ENCODE measurements at regions not wholly inside any gene's neighbourhood (a gene's known extent, or its start where the extent isn't known, plus 50 kb on each side); places are given as distances from the start of the nearest gene placed in this dataset.
"Not testable (repeated sequence)": the region's sequence is repeated elsewhere in the genome, so short reads cannot be mapped to it uniquely, and the experiment has no call there.

GRCh38 chr1:177464686-177465085 is 293.9 kb downstream of the BRINP2 start:
- no peak for DNase-seq

DNA sequence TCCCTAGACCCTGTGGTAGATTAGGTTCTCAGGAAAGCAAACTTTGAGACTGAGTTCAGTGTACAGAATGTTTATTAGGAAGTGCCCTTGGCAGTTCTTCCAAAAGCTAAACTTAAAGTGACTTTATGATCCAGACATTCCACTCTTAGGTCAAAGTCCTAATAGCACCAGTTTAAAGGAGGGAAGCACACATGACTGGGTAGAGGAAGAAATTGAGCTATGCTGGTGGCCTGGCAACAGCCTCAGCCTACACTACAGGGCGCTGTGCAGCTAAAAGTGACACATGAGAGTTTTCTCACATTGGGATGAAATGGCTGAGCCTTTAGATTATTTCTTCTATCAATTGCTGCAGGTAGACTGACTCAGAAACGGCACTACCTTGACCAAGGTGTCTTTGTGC is 280.4 kb downstream of the BRINP2 start:
- DNase-seq: no peak

DNA sequence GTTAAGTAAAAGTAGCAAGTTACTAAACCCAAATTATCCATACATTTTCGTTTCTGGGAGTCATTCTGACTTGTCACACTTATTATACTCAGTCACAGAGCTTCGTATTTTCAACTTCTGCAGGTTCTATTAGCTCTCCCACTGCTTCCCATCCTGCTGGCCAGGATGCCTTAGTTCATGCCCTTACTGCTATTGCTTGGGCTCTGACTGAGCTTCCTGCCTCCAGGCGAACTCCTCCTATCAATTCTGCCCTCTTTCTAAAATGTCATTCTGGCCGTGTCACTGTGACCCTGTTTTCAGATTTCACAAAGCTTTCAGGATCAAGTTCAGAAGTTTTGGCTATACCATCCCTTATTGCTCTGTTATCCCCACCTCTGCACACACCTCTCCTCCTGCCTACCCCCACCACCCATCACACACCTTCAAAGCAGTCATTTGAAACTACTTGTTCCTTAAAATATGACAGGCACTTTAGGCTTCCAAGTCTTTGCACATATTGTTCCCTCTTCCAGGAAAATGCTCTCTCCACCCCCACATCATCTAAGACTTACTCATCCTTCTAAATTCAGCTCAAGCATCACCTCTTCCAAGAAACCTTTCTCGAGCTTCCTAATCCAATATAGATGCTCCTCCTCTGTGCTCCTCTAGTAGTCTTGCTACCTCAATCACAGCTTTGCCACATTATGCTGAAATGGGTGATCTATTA is 278.0 kb downstream of the BRINP2 start:
- DNase-seq: no peak

GRCh38 chr1:177448036-177448615 is 277.4 kb downstream of the BRINP2 start:
- no peak for DNase-seq

DNA sequence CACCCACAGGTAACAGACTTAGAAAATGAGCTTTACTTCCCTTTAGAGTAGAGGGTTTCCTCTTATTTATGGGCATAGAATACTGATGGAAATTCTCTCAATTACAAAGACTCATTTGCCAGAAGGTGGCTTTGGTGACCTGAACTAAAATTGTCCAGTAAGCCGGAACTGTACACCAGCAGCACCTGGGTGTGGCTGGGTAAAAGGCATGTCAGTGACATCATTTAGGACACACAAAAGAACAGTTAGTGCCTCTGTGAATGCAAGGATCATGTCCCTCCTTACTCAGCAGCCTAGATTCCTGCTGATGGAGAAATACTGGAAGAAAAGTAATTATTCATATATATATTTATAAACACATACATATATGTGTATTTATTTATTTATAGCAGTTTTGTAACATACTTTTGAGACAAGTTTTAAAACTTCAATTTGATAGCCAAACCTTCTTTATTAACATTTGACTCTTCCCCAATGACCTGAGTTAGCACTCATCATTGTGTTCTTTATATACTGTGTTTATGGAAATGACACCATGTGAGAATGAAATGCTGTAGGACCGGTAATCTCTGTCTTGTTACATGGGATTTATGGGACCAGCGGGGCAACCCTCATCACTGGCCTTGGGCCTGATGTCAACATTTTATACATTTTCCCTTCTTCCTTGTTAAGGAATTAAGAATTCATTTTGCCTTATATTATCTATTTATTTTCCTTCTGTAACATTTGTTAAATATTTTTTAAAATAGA is 274.4 kb downstream of the BRINP2 start:
- no peak for DNase-seq

DNA sequence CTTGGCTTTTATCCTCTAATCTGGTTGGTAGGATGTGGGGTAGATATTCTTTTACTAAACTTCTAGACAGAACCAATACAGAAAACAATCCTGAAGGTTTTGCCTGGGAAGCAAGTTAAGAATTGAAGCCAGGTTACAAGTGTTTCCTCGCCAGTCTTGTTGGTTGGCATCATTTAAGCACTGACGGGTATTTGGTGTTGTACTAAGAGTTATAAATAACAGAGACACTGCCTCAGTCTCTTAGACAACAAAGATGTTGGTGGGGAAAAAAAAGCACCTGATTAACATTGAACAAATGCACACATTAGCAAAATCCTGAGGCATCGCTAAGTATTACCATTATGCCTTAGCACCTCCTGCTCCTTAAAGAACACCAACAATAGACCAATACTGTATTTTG is 272.2 kb downstream of the BRINP2 start:
- DNase-seq: no peak

DNA sequence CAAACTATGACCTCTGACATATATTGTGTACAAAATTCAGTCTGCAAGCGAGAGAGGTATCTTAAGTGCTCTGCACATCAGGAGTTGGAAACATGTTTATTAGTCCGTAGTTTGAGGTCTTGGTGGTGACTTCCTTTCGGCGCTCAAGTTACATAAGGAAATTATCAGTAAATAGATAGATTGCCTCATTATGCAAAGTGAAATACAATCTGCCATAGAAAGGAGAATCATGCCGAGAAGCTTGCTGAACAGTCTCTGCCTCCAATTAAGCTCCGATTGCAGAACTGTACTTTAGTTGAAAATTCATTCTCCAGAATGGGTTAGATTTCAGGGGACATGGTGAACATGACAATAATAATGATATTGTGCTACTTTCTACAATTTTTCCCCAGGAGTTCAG is 271.8 kb downstream of the BRINP2 start:
- DNase-seq: peak; percentile 49

DNA sequence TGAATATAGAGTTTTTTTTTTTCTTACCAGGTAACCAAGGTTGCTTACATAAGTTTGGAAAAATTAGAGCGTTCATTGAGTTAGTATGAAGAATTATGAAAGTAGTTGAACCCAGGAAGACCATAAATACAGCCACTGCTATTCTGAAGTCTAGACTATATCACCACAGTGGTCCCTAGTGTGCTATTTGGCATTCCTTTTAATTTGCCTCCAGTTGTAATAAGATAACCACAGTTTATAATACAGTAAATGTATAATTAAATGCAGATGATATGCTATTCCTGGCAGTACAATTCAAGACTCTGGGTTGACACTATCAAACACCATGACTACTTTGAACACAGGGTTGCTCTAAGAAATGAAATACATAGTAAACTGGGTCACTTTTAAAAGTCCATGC is 270.5 kb downstream of the BRINP2 start:
- DNase-seq: no peak

- no peak for DNase-seq
Measured at GRCh38 chr1:177440821-177441220, 270.1 kb downstream of the BRINP2 start.

DNA sequence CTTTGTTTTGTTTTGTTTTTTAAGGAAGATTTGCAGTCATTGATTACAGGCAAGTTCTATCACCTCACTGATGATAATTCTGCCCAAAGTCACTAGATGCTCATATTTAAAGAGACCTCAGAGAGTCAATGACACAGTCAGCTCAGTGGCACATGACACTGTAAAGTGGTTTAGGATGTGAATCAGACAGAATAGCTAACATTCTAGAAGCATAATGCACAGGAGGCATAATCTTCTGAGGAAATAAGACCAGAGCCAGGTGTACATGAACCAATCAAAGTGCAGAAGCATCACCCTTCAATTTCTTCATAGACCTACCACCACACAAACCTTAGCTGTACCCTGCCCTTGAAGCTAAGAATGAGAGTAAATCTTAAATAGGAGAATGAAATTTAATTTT is 268.5 kb downstream of the BRINP2 start:
- no peak for DNase-seq

- no peak for DNase-seq
Measured at GRCh38 chr1:177435364-177435763, 264.6 kb downstream of the BRINP2 start.

DNA sequence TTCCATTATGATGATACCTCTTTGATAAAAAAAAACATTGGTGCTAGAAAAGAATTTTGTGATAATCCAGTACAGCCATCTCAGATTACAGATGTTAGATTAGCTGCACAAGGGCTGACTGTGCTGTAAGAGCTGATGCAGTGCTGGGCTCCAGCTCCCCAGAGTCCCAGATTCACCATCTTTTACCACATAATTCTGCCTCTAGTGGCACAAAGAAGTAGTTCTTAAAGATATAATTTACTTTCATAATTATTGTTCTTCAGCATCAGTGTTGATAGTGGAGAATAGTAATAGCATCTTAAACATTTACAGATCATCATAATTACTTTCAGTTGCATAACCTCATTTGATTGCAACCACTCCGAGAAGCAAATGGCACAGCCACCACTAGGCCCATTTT is 262.1 kb downstream of the BRINP2 start:
- no peak for DNase-seq

- no peak for DNase-seq
Measured at GRCh38 chr1:177431123-177431522, 260.4 kb downstream of the BRINP2 start.

DNA sequence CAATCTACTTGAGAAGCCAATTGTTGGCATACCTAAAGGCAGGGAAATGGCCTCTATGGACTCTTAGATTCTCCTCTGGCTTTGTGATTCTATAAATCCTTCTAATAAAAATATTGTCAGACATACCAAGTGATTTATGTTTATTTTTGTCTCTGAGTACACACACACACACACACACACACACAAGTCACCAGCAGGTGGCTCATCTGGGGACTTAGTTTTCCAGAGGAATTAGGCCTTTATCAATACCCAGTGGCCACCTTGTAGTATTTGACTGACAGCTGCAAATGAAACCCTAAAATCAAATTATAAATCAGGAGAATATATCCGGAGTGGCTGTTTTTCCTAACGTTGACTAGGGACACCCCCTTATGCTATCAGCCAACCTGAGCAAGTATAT is 258.5 kb downstream of the BRINP2 start:
- DNase-seq: no peak

DNA sequence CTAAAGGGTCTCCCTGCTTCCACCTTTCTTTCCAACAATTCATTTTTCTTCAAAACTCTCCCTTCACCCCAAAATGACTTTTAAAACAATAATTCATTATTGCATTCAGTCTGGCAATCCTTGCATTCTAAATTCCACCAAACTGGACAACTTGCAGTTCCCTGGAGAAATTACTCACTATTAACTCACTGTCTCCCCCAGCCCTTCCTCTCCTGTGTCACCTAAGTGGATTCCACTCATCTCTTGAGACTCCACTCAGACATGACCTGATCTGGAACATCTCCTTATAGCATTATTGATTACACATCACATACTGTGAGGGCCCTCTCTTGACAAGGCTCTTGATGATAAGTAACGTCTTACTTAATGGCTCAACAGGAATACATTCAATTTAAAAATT is 257.1 kb downstream of the BRINP2 start:
- no peak for DNase-seq

GRCh38 chr1:177426497-177426896 is 255.7 kb downstream of the BRINP2 start:
- no peak for DNase-seq

- no peak for DNase-seq
Measured at GRCh38 chr1:177425199-177425598, 254.4 kb downstream of the BRINP2 start.

GRCh38 chr1:177424744-177425143 is 254.0 kb downstream of the BRINP2 start:
- no peak for DNase-seq

GRCh38 chr1:177423090-177423489 is 252.3 kb downstream of the BRINP2 start:
- no peak for DNase-seq

GRCh38 chr1:177413982-177414596 is 243.3 kb downstream of the BRINP2 start:
- no peak for DNase-seq

DNA sequence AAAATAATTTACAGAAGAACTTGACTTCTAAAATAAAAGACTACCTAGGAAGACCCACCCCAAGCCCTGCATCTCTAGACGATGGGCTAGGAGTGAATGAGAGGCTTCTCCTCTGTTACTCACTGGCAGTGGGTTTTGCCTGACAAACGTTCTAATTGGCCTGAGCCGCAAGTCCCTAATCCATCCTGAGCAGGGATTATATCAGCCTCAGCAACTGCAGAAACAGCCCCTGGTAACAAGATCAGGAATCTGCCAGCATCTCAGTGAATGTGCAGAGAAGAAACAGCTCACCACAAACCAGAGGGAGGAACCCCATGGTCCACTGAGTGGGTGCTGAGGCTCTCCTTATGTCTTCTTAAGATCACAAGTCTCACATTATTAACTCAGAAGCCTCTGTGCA is 240.6 kb downstream of the BRINP2 start:
- no peak for DNase-seq

DNA sequence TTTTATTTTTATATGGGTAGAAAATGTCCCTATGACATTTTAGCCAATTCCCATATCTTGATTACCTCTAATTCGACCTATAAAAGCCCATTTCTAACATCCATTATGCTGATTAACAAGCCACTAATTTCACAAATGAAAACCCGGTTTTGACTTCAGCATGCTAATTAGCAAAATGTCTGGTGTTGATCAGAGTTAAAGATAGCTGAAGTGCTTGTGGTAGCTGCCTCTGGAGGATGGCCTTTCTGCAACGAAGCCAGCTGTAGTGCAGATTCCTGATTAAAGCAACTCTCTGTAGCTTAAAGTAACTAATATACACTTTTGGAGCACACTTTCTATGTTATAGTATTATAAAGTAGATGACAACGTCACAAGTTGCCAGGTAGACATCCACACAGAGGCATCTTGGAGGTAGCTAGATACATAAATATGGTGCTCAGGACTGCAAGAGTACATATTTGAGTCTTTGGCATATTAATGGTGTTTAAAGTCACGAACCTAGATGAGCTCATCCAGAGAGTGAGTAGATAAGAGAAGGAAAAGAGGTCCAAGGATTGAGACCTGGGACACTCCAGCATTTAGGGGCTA is 239.5 kb downstream of the BRINP2 start:
- DNase-seq: no peak

DNA sequence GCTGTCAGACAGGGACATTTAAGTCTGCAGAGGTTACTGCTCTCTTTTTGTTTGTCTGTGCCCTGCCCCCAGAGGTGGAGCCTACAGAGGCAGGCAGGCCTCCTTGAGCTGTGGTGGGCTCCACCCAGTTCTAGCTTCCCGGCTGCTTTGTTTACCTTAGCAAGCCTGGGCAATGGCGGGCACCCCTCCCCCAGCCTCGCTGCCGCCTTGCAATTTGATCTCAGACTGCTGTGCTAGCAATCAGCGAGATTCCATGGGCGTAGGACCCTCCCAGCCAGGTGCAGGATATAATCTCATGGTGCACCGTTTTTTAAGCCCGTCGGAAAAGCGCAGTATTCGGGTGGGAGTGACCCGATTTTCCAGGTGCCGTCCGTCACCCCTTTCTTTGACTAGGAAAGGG is 235.6 kb downstream of the BRINP2 start:
- DNase-seq: not testable (repeated sequence)

DNA sequence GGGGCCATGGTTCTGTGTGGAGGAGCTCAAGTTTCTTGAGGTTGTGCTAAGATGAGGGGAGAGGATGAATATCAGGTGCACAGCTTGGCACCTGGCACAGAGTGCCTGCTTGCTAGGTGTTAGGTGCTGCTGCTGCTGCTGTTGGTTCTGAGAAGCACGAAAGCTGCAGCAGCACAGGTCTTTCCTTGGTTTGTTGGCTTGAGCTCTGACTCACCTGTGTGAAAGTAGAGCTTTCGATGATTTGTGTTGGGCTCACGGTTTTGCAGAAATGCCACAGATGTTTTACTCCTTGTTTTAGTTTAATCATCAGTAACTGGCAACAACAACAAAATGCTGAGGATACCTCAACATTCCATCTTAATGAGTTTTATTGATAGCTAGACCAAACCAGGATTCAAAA is 221.6 kb downstream of the BRINP2 start:
- no peak for DNase-seq

All from COR-L47 (cell line).